DLD1 (cell line): ENCODE measurements at regions not wholly inside any gene's neighbourhood (a gene's known extent, or its start where the extent isn't known, plus 50 kb on each side); places are given as distances from the start of the nearest gene placed in this dataset.

Experiments
- in situ Hi-C: cut with HindIII; loops from 2 replicates; pipeline ENCODE4 v1.10.0; 2017; ENCODE audit warnings: low sequenced_read_pairs

DNA sequence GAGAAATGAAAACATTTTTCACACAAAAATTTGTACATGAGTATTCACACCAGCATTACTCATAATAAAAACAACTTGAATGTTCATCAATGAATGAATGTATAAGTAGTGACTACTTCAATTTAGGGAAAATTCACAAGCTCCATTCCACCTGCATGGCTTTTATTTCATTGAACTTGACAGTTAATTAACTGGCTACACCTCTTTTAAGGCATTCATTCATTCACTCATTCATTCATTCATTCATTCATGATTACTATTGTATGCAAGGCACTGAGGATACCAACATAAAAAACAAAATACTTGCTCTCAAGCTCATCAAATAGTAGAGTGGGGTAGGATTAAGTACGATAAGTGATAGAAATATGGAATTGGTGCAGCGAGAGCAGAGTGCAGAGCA, 198.3 kb upstream of the DLGAP1 start:
- in situ Hi-C loops, result no loop called here

- in situ Hi-C loops, result no loop called here
Observed at GRCh38 chr18:4641771-4642368, 186.8 kb upstream of the DLGAP1 start.

GRCh38 chr18:4640349-4641012, 185.4 kb upstream of the DLGAP1 start:
- in situ Hi-C loops, result no loop called here

DNA sequence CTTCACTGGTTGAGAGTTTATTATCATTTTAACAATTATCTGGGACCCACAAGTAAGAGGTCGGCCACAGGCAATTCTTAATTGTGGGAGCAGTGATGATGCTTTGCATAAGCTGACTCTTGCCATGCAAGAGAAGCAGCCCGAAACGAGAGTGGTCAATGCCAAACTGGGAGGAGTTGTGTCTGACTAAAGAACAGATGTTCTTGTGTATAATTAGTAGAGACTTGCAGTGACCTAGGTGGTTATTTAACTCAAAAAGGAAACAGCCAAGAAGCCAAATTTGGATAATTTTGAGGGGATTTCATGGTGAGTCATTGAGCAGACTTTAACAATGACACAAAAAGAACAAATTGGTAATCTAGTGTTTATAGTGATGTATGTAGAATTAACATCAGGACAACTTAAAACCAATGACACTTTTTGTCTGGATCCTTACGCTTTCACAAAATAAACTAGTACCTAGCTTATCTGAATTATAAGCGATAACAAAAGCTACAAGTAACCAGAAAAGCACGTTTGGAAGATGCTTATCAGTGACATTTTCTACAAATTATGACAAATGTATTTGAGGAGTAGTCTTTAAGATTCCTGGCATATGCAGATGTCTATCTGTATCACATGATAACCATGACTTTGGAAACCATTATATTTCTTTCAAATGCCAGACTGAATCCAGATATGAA, 184.7 kb upstream of the DLGAP1 start:
- in situ Hi-C loops, result no loop called here

DNA sequence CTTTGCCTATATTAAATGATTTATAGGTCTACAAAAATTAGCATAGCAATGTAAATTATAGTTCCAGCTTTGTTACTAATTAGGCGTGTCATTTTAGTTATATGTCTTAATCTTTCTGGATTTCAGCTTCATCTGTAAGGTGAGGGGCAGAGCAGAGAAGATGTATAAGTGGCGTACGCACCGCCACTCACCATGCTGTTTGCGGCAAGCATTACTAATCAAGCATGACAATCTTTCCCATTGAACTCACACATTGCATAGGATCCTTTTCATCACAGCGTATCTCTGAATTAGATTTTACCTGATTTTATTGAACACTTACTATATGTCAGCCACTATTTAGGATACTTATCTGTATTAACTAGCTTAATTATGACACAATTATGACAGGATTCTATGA, 183.6 kb upstream of the DLGAP1 start:
- in situ Hi-C loops, result no loop called here

GRCh38 chr18:4637876-4638275, 182.8 kb upstream of the DLGAP1 start:
- in situ Hi-C loops, result no loop called here

DNA sequence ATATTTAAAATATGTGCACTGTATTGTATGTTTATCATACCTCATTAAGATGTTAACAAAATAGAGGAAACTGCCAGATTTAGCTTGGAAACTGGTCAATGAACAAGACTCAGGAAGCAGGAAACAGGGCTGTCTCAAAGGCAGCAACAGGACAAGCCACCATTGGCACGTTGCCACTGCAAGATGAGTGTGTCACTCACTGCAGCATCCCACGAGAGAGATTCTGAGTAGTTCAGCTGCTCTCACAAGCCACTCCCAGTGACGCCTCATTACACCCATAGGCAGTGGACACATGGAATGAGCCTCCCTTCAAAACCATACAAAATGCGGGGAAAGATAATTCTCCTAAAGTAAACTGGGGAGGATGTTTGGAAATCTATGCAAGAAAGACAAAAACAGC, 181.9 kb upstream of the DLGAP1 start:
- in situ Hi-C loops, result no loop called here

- in situ Hi-C loops, result no loop called here
Observed at GRCh38 chr18:4631239-4631638, 176.1 kb upstream of the DLGAP1 start.

- in situ Hi-C loops, result no loop called here
Observed at GRCh38 chr18:4605212-4605611, 150.1 kb upstream of the DLGAP1 start.

DNA sequence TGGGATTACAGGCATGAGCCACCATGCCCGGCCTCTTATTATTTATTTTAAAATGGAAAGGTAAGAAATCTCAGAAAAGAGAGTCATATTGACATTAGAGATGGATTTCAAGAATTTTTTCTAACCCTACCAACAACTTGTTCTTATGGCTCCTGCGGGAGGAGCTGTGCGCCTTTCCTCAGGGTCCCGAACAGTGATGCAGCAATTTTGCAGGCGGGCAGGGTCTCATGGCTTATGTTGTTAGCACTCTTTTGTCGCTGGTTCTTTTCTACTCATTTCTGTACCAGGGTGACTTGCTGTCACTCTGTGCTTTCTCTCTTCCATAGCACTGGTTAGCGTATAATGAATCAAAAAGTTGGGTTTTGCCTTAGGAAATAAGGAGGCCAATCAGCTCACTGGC, 148.8 kb upstream of the DLGAP1 start:
- in situ Hi-C loops, result no loop called here

DNA sequence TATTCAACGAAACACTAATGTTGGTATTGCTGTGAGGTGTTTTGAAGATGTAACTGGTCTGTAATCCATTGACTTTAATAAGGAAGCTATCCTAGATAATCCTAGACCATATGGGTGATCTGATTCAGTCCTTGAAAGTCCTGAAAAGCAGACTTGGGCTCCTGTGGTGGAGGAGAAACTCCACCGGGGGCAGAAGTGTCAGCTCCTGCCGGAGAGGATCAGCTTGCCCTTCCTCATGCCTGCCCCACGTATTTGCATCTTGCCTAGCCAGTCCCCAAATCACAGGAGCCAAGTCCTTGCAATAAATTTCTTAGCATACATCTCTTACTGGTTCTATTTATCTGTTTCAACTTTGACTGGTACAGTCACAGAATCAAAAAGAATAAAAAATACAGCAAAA, 144.2 kb upstream of the DLGAP1 start:
- in situ Hi-C loops, result no loop called here

DNA sequence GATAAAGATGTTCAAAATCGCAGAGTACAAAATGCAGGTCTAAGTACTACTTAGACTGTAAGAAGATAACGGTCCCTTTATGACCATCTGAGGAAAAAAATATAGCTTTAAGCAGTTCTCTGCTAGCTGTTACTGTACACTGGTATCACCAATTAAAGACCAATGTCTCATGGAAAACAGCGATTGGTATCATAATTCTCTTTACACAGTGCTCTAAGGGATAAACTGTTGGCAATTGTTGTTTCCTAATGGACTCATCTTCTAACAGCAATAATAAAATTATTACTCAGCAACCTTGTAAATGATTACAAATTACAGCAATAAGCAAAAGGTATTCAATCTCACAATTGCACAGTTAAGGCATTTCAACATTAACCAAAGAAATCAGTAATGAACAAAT, 142.2 kb upstream of the DLGAP1 start:
- in situ Hi-C loops, result no loop called here

GRCh38 chr18:4593895-4594294, 138.8 kb upstream of the DLGAP1 start:
- in situ Hi-C loops, result no loop called here

DNA sequence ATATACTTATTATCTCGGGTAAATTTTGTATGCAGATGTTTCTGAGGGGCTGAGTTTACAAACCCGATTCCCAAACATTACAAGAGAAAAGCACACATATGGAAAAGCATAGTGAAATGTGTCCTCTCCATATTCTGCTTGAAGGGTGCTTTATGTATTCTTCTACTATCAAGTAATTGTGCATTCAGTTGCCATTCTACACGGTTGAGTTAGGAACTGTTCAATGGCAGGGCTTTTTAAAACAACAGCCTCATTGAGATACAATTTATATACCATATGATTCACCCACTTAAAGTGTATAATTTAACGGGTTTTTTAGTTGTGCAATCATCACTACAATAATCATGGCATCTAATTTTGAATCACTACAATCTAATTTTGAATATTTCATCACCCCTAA, 138.4 kb upstream of the DLGAP1 start:
- in situ Hi-C loops, result no loop called here

DNA sequence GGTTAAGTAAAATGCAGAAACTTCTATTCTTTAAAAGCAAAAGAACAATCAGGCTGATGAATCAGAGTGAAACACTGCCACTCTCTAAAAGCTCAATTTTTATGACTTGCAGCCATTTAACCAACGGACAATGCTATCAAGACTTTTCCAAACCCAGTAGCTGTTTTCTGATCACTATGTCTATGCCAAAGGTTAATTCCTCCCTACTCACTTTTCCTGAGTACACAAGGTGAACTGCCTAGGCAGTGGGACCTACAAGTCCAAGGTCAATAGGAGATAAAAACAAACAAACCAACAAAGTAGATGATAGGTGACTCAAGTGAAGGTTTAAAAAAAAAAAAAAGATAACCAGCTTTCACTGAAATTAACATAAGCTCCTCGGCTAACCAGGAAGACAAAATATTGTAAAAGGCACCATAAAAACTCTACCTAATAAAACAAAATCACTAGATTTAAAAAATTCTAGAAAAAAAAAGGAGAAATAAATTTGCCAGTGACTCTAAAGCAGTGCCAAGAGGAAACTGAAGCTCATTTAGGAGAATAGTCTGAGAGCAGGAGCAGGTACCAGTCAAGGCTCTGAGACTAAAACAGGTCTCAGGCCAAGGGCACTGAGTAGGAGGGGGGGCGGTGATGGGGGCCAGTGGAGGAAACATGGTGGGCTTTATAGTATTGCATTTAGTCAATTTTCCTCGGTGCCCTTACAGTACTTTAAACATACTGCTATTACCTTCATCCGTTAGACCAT, 134.1 kb upstream of the DLGAP1 start:
- in situ Hi-C loops, result no loop called here

GRCh38 chr18:4587204-4587603, 132.1 kb upstream of the DLGAP1 start:
- in situ Hi-C loops, result no loop called here

- in situ Hi-C loops, result no loop called here
Observed at GRCh38 chr18:4586731-4587130, 131.6 kb upstream of the DLGAP1 start.

GRCh38 chr18:4582431-4583335, 127.6 kb upstream of the DLGAP1 start:
- in situ Hi-C loops, result no loop called here

DNA sequence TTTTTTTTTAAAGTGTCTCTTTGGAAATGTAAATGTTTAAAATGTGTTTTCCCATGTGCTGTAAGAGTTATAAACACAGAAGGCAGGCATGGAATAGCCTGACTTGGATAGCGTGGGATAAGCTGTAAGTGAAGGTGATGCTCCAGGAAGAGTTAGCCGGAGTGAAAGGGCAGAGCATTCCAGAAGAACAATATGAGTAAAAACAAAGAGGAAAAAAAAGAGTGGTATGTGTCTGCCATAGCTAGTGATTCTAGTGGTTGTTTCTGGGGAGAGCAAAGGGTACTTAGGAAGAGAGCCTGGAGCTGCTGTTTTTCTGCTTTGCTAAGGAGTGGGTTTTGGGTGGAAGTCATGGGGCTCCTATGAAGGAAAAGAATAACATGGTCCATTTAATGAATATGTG, 126.9 kb upstream of the DLGAP1 start:
- in situ Hi-C loops, result no loop called here

- in situ Hi-C loops, result no loop called here
Observed at GRCh38 chr18:4578449-4578848, 123.3 kb upstream of the DLGAP1 start.

DNA sequence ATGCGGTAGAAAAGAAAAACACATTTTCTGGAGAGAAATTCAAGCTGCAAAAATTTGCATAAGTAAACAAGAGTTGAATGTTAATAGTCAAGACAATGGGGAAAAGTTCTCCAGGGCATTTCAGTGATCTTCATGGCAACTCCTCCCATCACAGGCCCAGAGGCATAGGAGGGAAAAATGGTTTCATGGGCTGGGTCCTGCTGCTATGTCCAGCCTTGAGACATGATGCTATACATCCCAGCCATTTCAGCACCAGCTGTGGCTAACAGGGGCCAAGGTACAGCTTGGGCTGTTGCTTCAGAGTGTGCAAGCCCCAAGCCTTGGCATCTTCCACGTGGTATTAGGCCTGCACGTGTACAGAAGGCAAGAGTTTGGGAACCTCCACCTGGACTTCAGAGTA, 118.6 kb upstream of the DLGAP1 start:
- in situ Hi-C loops, result no loop called here
